ENCODE measurements at regions not wholly inside any gene's neighbourhood (a gene's known extent, or its start where the extent isn't known, plus 50 kb on each side); places are given as distances from the start of the nearest gene placed in this dataset.

DNA sequence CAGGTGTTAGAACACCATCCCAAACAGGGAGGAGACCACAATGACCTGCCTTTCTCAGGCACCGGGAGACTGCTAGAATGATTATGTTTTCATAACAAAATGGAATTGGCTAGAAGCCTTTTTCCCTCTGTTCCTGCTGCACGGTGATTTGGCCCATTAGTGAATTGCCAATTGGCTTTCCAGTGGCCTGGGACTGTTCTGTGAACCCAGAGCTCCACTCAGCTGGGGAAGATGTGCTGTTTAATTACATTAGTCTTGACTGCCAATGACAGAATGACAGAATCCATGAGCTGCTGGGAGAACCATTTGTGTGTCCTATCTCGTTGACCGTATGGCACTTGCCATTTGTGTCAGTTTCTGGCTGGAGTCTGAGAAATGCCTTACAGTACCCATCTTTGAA, 242.9 kb downstream of the CDH11 start:
- no peaks in the 10 kb centered on the region for H3K4me1 ChIP-seq (ENCODE audit: control insufficient read depth, insufficient read depth, low read length)
- RAD21 ChIA-PET (ENCODE audit: unreplicated experiment), result interaction anchor here (1.0 kb wide), 1 partner anchor 15 kb away, joined by 3 read pairs; no protein-coding TSS in a partner anchor
- POLR2A ChIA-PET, result no interaction called here
- H3K27ac ChIP-seq (ENCODE audit: control insufficient read depth, insufficient read depth), result no peak overlapping the region
- WGBS (ENCODE audit: insufficient coverage, insufficient replicate concordance, low lambda C conversion rate, missing lambda C conversion rate), result 8% methylated on average over 4 of the region's 4 CpGs
- SMC1A ChIA-PET (ENCODE audit: uncharacterized antibody, unreplicated experiment), result interaction anchor here (0.6 kb wide), 1 partner anchor 117 kb away, joined by 3 read pairs; no protein-coding TSS in a partner anchor
- H2AFZ ChIP-seq (ENCODE audit: control insufficient read depth, low read depth, low read length), result no peak overlapping the region
- no peaks in the 10 kb centered on the region for H3K36me3 ChIP-seq (ENCODE audit: control insufficient read depth in 2 of 2, insufficient read depth in 2 of 2, low read length in 1 of 2)
- no peaks in the 10 kb centered on the region for H3K27me3 ChIP-seq (replicated peaks in 1 of 2; ENCODE audit: control insufficient read depth in 2 of 2, insufficient read depth in 2 of 2, low read length in 1 of 2)
- H3K4me2 ChIP-seq (ENCODE audit: control insufficient read depth, insufficient read depth), result no peak overlapping the region
- TF ChIP-seq CBX5 (IDR thresholded peaks at IDR 0.05; ENCODE audit: low read depth), result no peak
- TF ChIP-seq, protein P1, sequence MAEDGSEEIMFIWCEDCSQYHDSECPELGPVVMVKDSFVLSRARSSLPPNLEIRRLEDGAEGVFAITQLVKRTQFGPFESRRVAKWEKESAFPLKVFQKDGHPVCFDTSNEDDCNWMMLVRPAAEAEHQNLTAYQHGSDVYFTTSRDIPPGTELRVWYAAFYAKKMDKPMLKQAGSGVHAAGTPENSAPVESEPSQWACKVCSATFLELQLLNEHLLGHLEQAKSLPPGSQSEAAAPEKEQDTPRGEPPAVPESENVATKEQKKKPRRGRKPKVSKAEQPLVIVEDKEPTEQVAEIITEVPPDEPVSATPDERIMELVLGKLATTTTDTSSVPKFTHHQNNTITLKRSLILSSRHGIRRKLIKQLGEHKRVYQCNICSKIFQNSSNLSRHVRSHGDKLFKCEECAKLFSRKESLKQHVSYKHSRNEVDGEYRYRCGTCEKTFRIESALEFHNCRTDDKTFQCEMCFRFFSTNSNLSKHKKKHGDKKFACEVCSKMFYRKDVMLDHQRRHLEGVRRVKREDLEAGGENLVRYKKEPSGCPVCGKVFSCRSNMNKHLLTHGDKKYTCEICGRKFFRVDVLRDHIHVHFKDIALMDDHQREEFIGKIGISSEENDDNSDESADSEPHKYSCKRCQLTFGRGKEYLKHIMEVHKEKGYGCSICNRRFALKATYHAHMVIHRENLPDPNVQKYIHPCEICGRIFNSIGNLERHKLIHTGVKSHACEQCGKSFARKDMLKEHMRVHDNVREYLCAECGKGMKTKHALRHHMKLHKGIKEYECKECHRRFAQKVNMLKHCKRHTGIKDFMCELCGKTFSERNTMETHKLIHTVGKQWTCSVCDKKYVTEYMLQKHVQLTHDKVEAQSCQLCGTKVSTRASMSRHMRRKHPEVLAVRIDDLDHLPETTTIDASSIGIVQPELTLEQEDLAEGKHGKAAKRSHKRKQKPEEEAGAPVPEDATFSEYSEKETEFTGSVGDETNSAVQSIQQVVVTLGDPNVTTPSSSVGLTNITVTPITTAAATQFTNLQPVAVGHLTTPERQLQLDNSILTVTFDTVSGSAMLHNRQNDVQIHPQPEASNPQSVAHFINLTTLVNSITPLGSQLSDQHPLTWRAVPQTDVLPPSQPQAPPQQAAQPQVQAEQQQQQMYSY (CRISPR knock-in tag; IDR thresholded peaks at IDR 0.05), result no peak
- TF ChIP-seq CHD4 (IDR thresholded peaks at IDR 0.05), result no peak
- intact Hi-C loops (cut with micrococcal nuclease; ENCODE audit: unreplicated experiment) (no loop called here), in situ Hi-C loops (cut with MboI) (no loop called here)
- H3K79me2 ChIP-seq (ENCODE audit: control insufficient read depth, insufficient read depth, low read length), result no peaks in the 10 kb centered on the region
- H3K9me3 ChIP-seq (replicated peaks; ENCODE audit: control insufficient read depth, insufficient read depth, low read length), result no peaks in the 10 kb centered on the region
- FAIRE-seq (no peak), ATAC-seq (no peak), DNase-seq (ENCODE audit: low read depth, low spot score) (no peak)
- BruUV-seq (replicated peaks), result no TSS peak
- no peaks in the 10 kb centered on the region for H4K20me1 ChIP-seq (ENCODE audit: control insufficient read depth, insufficient read depth)
- no peak overlapping the region for H3K4me3 ChIP-seq
- H3K9ac ChIP-seq (ENCODE audit: control insufficient read depth, insufficient read depth, low read length), result no peak overlapping the region
- CTCF ChIA-PET, result interaction anchor here (0.6 kb wide), 1 partner anchor 9 kb away, joined by 3 read pairs; no protein-coding TSS in a partner anchor

DNA sequence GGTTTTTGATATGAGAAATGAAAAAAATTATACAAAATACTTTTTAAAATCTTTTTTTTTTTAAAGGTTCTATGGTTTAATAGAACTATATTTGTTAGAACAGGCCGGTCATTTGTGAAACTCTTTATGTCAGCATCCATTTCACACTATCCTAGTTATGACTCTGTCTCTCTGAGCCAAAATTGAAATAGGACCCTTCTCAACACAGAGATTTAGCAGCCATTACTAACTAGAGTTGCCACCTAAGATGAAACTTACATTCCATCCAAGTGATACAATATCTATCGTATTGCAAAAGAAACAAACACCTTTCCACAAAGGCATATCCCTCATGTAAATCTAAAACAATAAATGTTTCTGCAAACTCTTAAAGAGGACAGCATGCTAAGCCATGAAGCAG, 249.8 kb downstream of the CDH11 start:
- Histone ChIP-seq H3K4me1 (ENCODE audit: control insufficient read depth, insufficient read depth, low read length) (no peaks in the 10 kb centered on the region), H3K27ac (ENCODE audit: control insufficient read depth, insufficient read depth) (no peak overlapping the region), H3K4me2 (ENCODE audit: control insufficient read depth, insufficient read depth) (no peak overlapping the region), H3K4me3 (no peak overlapping the region), H3K9me3 (replicated peaks; ENCODE audit: control insufficient read depth, insufficient read depth, low read length) (no peaks in the 10 kb centered on the region), H2AFZ (ENCODE audit: control insufficient read depth, low read depth, low read length) (no peak overlapping the region), H3K79me2 (ENCODE audit: control insufficient read depth, insufficient read depth, low read length) (no peaks in the 10 kb centered on the region), H3K36me3 (ENCODE audit: control insufficient read depth in 2 of 2, insufficient read depth in 2 of 2, low read length in 1 of 2) (no peaks in the 10 kb centered on the region), H3K9ac (ENCODE audit: control insufficient read depth, insufficient read depth, low read length) (no peak overlapping the region), H4K20me1 (ENCODE audit: control insufficient read depth, insufficient read depth) (no peaks in the 10 kb centered on the region), H3K27me3 (replicated peaks in 1 of 2; ENCODE audit: control insufficient read depth in 2 of 2, insufficient read depth in 2 of 2, low read length in 1 of 2) (no peaks in the 10 kb centered on the region)
- SMC1A ChIA-PET (ENCODE audit: uncharacterized antibody, unreplicated experiment), result no interaction called here
- CTCF ChIA-PET, result no interaction called here
- DNase-seq (ENCODE audit: low read depth, low spot score) (no peak), FAIRE-seq (no peak), ATAC-seq (no peak)
- RAD21 ChIA-PET (ENCODE audit: unreplicated experiment), result no interaction called here
- POLR2A ChIA-PET, result no interaction called here
- 61% methylated on average over 2 of the region's 2 CpGs for WGBS (ENCODE audit: insufficient coverage, insufficient replicate concordance, low lambda C conversion rate, missing lambda C conversion rate)
- in situ Hi-C loops (cut with MboI), result no loop called here
- BruUV-seq (replicated peaks), result no TSS peak
- intact Hi-C loops (cut with micrococcal nuclease; ENCODE audit: unreplicated experiment), result no loop called here
- no peak for TF ChIP-seq ETV6 (conservative IDR thresholded peaks at IDR 0.05 in 1 of 2, IDR thresholded peaks at IDR 0.05 in 1 of 2; ENCODE audit: borderline replicate concordance in 1 of 2, low read depth in 1 of 2)
- TF ChIP-seq SRF (IDR thresholded peaks at IDR 0.05; ENCODE audit: low read depth in 2 of 2, low read length in 2 of 2), result no peak
- TF ChIP-seq SREBF2 (IDR thresholded peaks at IDR 0.05; ENCODE audit: low read length), result no peak
- TF ChIP-seq YY1 (IDR thresholded peaks at IDR 0.05; ENCODE audit: low read depth, low read length), result no peak
- no peak for TF ChIP-seq SMARCA5 (IDR thresholded peaks at IDR 0.05)
- no peak for TF ChIP-seq NR2C1 (IDR thresholded peaks at IDR 0.05)
- TF ChIP-seq, protein P2, sequence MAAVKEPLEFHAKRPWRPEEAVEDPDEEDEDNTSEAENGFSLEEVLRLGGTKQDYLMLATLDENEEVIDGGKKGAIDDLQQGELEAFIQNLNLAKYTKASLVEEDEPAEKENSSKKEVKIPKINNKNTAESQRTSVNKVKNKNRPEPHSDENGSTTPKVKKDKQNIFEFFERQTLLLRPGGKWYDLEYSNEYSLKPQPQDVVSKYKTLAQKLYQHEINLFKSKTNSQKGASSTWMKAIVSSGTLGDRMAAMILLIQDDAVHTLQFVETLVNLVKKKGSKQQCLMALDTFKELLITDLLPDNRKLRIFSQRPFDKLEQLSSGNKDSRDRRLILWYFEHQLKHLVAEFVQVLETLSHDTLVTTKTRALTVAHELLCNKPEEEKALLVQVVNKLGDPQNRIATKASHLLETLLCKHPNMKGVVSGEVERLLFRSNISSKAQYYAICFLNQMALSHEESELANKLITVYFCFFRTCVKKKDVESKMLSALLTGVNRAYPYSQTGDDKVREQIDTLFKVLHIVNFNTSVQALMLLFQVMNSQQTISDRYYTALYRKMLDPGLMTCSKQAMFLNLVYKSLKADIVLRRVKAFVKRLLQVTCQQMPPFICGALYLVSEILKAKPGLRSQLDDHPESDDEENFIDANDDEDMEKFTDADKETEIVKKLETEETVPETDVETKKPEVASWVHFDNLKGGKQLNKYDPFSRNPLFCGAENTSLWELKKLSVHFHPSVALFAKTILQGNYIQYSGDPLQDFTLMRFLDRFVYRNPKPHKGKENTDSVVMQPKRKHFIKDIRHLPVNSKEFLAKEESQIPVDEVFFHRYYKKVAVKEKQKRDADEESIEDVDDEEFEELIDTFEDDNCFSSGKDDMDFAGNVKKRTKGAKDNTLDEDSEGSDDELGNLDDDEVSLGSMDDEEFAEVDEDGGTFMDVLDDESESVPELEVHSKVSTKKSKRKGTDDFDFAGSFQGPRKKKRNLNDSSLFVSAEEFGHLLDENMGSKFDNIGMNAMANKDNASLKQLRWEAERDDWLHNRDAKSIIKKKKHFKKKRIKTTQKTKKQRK (IDR thresholded peaks at IDR 0.05; ENCODE audit: low read depth, low read length), result no peak
- TF ChIP-seq, protein P3, sequence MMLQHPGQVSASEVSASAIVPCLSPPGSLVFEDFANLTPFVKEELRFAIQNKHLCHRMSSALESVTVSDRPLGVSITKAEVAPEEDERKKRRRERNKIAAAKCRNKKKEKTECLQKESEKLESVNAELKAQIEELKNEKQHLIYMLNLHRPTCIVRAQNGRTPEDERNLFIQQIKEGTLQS (IDR thresholded peaks at IDR 0.05; ENCODE audit: borderline replicate concordance, extremely low read depth, low read depth, low read length), result no peak
